SK-N-SH (cell line): ENCODE measurements at regions not wholly inside any gene's neighbourhood (a gene's known extent, or its start where the extent isn't known, plus 50 kb on each side); places are given as distances from the start of the nearest gene placed in this dataset.

ENCODE experiments used
- CTCF ChIA-PET: fragments of 300-600, 350-600 bp; formaldehyde crosslinking; extraction: SDS; loops from one replicate; lab custom pipeline; 2021; lab: Yijun Ruan, JAX
- POLR2A ChIA-PET: fragments of 350-600 bp; sonication (Branson Sonifier 250); formaldehyde crosslinking; extraction: SDS; loops from one replicate; lab custom pipeline; 2020; ENCODE audit warnings: antibody characterized with exemption, inconsistent platforms; lab: Yijun Ruan, JAX
- DNase-seq: peaks from one replicate; pipeline ENCODE4 v3.0.0; 2012
- H2AFZ ChIP-seq: fragments of 200-600 bp; sonication (generic); 2 replicates; pipeline ENCODE4 v1.8.1; 2016; ENCODE audit warnings: antibody characterized with exemption, mild to moderate bottlenecking, low read depth
- H3F3A ChIP-seq: fragments of 200-600 bp; sonication (generic); replicated peaks from 2 replicates; pipeline ENCODE3; 2016; ENCODE audit warnings: antibody characterized with exemption, mild to moderate bottlenecking; ENCODE audit not compliant: insufficient read depth
- H3K27ac ChIP-seq, 2 experiments: fragments of 200-500 bp in 1 of 2; fragments of 200-600 bp in 1 of 2; sonication (Bioruptor generic) in 1 of 2; sonication (generic), shearing (Covaris generic) in 1 of 2; 2 replicates each; pipeline versions ENCODE4 v1.5.1 to v1.6.1; 2014 to 2016; ENCODE audit warnings: low read depth in 2 of 2, inconsistent platforms in 1 of 2, low read length in 1 of 2, mild to moderate bottlenecking in 1 of 2, mixed read lengths in 1 of 2
- H3K27me3 ChIP-seq: fragments of 200-600 bp; sonication (generic), shearing (Covaris generic); 2 replicates; pipeline ENCODE4 v1.6.1; 2016; ENCODE audit warnings: mixed run types; ENCODE audit not compliant: insufficient read depth
- H3K36me3 ChIP-seq, 2 experiments: fragments of 200-500 bp in 1 of 2; fragments of 200-600 bp in 1 of 2; sonication (Bioruptor generic) in 1 of 2; sonication (generic) in 1 of 2; replicated peaks in 1 of 2; 2 replicates each; pipeline versions ENCODE3 to v1.5.1; 2014 to 2016; ENCODE audit warnings: low read length in 1 of 2, mild to moderate bottlenecking in 1 of 2; ENCODE audit not compliant: insufficient read depth in 2 of 2, control insufficient read depth in 1 of 2
- H3K4me1 ChIP-seq, 2 experiments: fragments of 200-500 bp in 1 of 2; fragments of 200-600 bp in 1 of 2; sonication (Bioruptor generic) in 1 of 2; sonication (generic), shearing (Covaris generic) in 1 of 2; 2 replicates each; pipeline versions ENCODE4 v1.5.1 to v1.6.1; 2014 to 2016; ENCODE audit warnings: low read depth in 1 of 2, low read length in 1 of 2, mixed run types in 1 of 2; ENCODE audit not compliant: insufficient read depth in 2 of 2, control insufficient read depth in 1 of 2
- H3K4me2 ChIP-seq: fragments of 200-600 bp; sonication (generic), shearing (Covaris generic); 2 replicates; pipeline ENCODE4 v1.6.1; 2017; ENCODE audit warnings: mixed run types
- H3K4me3 ChIP-seq, 2 experiments: fragments of 200-500 bp in 1 of 2; fragments of 200-600 bp in 1 of 2; sonication (Bioruptor generic) in 1 of 2; sonication (generic), shearing (Covaris generic) in 1 of 2; 2 replicates each; pipeline versions ENCODE4 v1.5.1 to v1.8.1; 2014 to 2016; ENCODE audit warnings: low read depth in 2 of 2, inconsistent platforms in 1 of 2, low read length in 1 of 2, mild to moderate bottlenecking in 1 of 2, mixed read lengths in 1 of 2, moderate library complexity in 1 of 2
- H3K79me2 ChIP-seq: fragments of 200-600 bp; sonication (generic); 2 replicates; pipeline ENCODE4 v1.8.1; 2017; ENCODE audit warnings: mild to moderate bottlenecking; ENCODE audit not compliant: insufficient read depth
- H3K9ac ChIP-seq: fragments of 200-600 bp; sonication (generic); 2 replicates; pipeline ENCODE4 v1.6.1; 2017; ENCODE audit warnings: mixed run types
- H3K9me2 ChIP-seq: fragments of 200-600 bp; sonication (generic); 2 replicates; pipeline ENCODE4 v1.6.1; 2017; ENCODE audit warnings: mixed run types
- H3K9me3 ChIP-seq: fragments of 200-600 bp; sonication (generic); 2 replicates; pipeline ENCODE4 v1.6.1; 2017; ENCODE audit warnings: mixed run types, mild to moderate bottlenecking, moderate library complexity
- H4K20me1 ChIP-seq: fragments of 200-600 bp; sonication (generic); 2 replicates; pipeline ENCODE4 v1.6.1; 2017; ENCODE audit warnings: mild to moderate bottlenecking, mixed run types; ENCODE audit not compliant: insufficient read depth
- EP300 ChIP-seq, 2 experiments: IDR thresholded peaks; 2 replicates each; pipeline versions ENCODE4 v1.4.0 to v1.6.1; 2012; ENCODE audit warnings: borderline replicate concordance in 1 of 2, low read depth in 1 of 2, low read length in 1 of 2
- FOXJ3 ChIP-seq: sonication (generic); formaldehyde crosslinking; IDR thresholded peaks from 2 replicates; pipeline ENCODE4 v1.5.1; 2020; ENCODE audit warnings: mild to moderate bottlenecking, missing genetic modification reagents
- FOXM1 ChIP-seq: IDR thresholded peaks from 2 replicates; pipeline ENCODE4 v1.4.0; 2012; ENCODE audit warnings: low read depth, mild to moderate bottlenecking
- GABPA ChIP-seq: IDR thresholded peaks from 2 replicates; pipeline ENCODE4 v1.4.0; 2012; ENCODE audit warnings: low read depth, mild to moderate bottlenecking
- GATA2 ChIP-seq: sonication (generic); formaldehyde crosslinking; IDR thresholded peaks from 2 replicates; pipeline ENCODE4 v1.5.0; 2020; ENCODE audit warnings: mild to moderate bottlenecking, missing genetic modification reagents
- MEF2A ChIP-seq: IDR thresholded peaks from 2 replicates; pipeline ENCODE4 v1.4.0; 2012; ENCODE audit warnings: low read depth, borderline replicate concordance
- NFIC ChIP-seq: IDR thresholded peaks from 2 replicates; pipeline ENCODE4 v1.4.0; 2012; ENCODE audit warnings: borderline replicate concordance
- NRF1 ChIP-seq: IDR thresholded peaks from 2 replicates; pipeline ENCODE4 v1.6.1; 2012; ENCODE audit warnings: low read depth, mild to moderate bottlenecking, low read length
- POLR2AphosphoS5 ChIP-seq: IDR thresholded peaks from 2 replicates; pipeline ENCODE4 v1.6.1; 2012; ENCODE audit warnings: low read depth, low read length
- RAD21 ChIP-seq: IDR thresholded peaks from 2 replicates; pipeline ENCODE4 v1.6.1; 2012; ENCODE audit warnings: mild to moderate bottlenecking, low read length
- REST ChIP-seq: IDR thresholded peaks from 2 replicates; pipeline ENCODE4 v1.6.1; 2012; ENCODE audit warnings: mild to moderate bottlenecking, low read depth, low read length, moderate library complexity
- TAF1 ChIP-seq: IDR thresholded peaks from 2 replicates; pipeline ENCODE4 v1.6.1; 2012; ENCODE audit warnings: low read depth, mild to moderate bottlenecking, low read length, moderate library complexity, borderline replicate concordance
- TCF12 ChIP-seq: IDR thresholded peaks from 2 replicates; pipeline ENCODE4 v1.4.0; 2012
- USF1 ChIP-seq: IDR thresholded peaks from 2 replicates; pipeline ENCODE4 v1.4.0; 2012; ENCODE audit warnings: low read depth, borderline replicate concordance
- USF2 ChIP-seq: fragments of 150-350 bp; IDR thresholded peaks from 2 replicates; pipeline ENCODE4 v1.6.1; 2017; ENCODE audit warnings: antibody characterized with exemption, low read length, low read depth, borderline replicate concordance
- ZBTB33 ChIP-seq: IDR thresholded peaks from 2 replicates; pipeline ENCODE4 v1.4.0; 2012; ENCODE audit warnings: low read depth, borderline replicate concordance
- WGBS: methylation state at CpG from one replicate; pipeline ENCODE4 v1.1.6; 2017; ENCODE audit warnings: low lambda C conversion rate; 5-methylcytosine and 5-hydroxymethylcytosine counted together

- H3K4me1 ChIP-seq, result no peaks in the 10 kb centered on the region
- no peak for TF ChIP-seq ZBTB33
- TF ChIP-seq NRF1, result no peak
- no peak for TF ChIP-seq GABPA
- TF ChIP-seq POLR2AphosphoS5, result no peak
- no peak for TF ChIP-seq FOXM1
- TF ChIP-seq FOXJ3 (CRISPR knock-in tag), result no peak
- no peak for TF ChIP-seq USF1
- no peak for TF ChIP-seq NFIC
- no peak for TF ChIP-seq EP300 (IDR thresholded peaks at IDR 0.05; ENCODE audit: borderline replicate concordance in 1 of 2, low read depth in 1 of 2, low read length in 1 of 2)
- no peak for TF ChIP-seq TCF12
- TF ChIP-seq USF2, result no peak
- TF ChIP-seq TAF1, result no peak
- no peak for TF ChIP-seq GATA2
- TF ChIP-seq REST, result no peak
- no peak for TF ChIP-seq MEF2A
- TF ChIP-seq RAD21, result no peak
- H2AFZ ChIP-seq, result no peak overlapping the region
- H3K9me2 ChIP-seq, result no peaks in the 10 kb centered on the region
- no peak for DNase-seq
- no peaks in the 10 kb centered on the region for H3K9me3 ChIP-seq
- H3K4me3 ChIP-seq, result no peak overlapping the region
- ChIA-PET CTCF (no interaction called here), POLR2A (no interaction called here)
- no peaks in the 10 kb centered on the region for H3K27me3 ChIP-seq
- no peak overlapping the region for H3K27ac ChIP-seq
- H3F3A ChIP-seq, result no peaks in the 10 kb centered on the region
- no peak overlapping the region for H3K9ac ChIP-seq
- H3K4me2 ChIP-seq, result no peak overlapping the region
- H4K20me1 ChIP-seq, result no peaks in the 10 kb centered on the region
- 78% methylated on average over 3 of the region's 3 CpGs for WGBS
- H3K79me2 ChIP-seq, result no peaks in the 10 kb centered on the region
- H3K36me3 ChIP-seq, result no peaks in the 10 kb centered on the region
Measured at GRCh38 chr11:110772863-110773262, 60.6 kb upstream of the ARHGAP20 start.
